AG04449 (cell line): ENCODE measurements at regions not wholly inside any gene's neighbourhood (a gene's known extent, or its start where the extent isn't known, plus 50 kb on each side); places are given as distances from the start of the nearest gene placed in this dataset.

Experiments
- CTCF ChIA-PET: fragments of 350-600 bp; formaldehyde crosslinking; extraction: SDS; loops from one replicate; lab custom pipeline; 2021; ENCODE audit warnings: antibody characterized with exemption; lab: Yijun Ruan, JAX
- POLR2A ChIA-PET: fragments of 400-600, 350-600 bp; formaldehyde crosslinking; extraction: SDS; loops from one replicate; lab custom pipeline; 2020; ENCODE audit warnings: antibody characterized with exemption, inconsistent platforms; lab: Yijun Ruan, JAX
- DNase-seq: peaks from one replicate; pipeline ENCODE4 v3.0.0-alpha.2; 2010; ENCODE audit warnings: low read depth, low spot score
- H3K4me3 ChIP-seq: 2 replicates; pipeline ENCODE4 v1.5.1; 2011; ENCODE audit warnings: low read depth, mild to moderate bottlenecking, control low read depth, low read length
- TF ChIP-seq, protein P1 (sequence below): IDR thresholded peaks from one replicate; pipeline ENCODE4 v1.5.1; 2011; ENCODE audit warnings: mild to moderate bottlenecking, moderate library complexity, low read length, control low read depth, inconsistent platforms; ENCODE audit not compliant: insufficient read depth; ENCODE audit errors: missing control alignments

GRCh38 chr2:103289105-103289725 is 527.4 kb downstream of the TMEM182 start:
- POLR2A ChIA-PET, result no interaction called here
- DNase-seq, result no peak
- H3K4me3 ChIP-seq, result no peak overlapping the region
- TF ChIP-seq, protein P1, sequence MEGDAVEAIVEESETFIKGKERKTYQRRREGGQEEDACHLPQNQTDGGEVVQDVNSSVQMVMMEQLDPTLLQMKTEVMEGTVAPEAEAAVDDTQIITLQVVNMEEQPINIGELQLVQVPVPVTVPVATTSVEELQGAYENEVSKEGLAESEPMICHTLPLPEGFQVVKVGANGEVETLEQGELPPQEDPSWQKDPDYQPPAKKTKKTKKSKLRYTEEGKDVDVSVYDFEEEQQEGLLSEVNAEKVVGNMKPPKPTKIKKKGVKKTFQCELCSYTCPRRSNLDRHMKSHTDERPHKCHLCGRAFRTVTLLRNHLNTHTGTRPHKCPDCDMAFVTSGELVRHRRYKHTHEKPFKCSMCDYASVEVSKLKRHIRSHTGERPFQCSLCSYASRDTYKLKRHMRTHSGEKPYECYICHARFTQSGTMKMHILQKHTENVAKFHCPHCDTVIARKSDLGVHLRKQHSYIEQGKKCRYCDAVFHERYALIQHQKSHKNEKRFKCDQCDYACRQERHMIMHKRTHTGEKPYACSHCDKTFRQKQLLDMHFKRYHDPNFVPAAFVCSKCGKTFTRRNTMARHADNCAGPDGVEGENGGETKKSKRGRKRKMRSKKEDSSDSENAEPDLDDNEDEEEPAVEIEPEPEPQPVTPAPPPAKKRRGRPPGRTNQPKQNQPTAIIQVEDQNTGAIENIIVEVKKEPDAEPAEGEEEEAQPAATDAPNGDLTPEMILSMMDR, result no peak
- CTCF ChIA-PET, result no interaction called here

GRCh38 chr2:103292573-103292972 is 530.7 kb downstream of the TMEM182 start:
- H3K4me3 ChIP-seq, result no peak overlapping the region
- ChIA-PET POLR2A (no interaction called here), CTCF (no interaction called here)
- TF ChIP-seq, protein P1, result no peak
- no peak for DNase-seq

DNA sequence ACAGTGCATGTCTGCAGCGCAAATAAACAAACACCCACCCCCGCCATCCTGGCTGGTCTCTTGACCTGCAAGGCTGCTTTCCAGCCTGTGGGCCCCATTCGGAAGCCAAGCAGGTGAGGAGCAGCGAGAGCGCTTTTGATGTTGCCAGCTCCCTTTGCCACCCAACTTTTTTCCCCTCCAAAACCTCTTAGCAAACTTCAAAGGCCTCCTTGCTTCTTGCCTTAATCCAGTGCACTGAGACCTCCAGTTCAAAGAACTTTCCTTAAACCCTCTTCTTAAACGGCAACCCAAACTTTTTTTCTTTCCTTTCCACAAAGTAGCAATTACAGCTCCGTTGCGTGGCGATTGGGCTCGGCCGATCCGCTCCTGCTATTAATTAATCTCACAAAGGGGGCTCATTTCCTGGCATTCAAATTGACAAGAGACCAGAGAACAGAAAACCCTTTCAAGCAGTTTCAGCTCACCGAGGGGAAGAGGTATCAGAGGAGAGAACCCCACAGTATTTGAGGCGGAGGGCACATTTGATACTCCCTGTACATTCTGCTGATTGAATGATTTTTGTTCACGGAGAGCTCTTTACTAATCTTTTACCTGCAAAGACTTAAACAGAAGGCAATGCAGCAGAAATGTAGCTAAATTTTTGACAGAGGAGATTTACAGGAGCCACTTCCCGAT is 531.4 kb downstream of the TMEM182 start:
- CTCF ChIA-PET, result no interaction called here
- TF ChIP-seq, protein P1, result no peak
- POLR2A ChIA-PET, result no interaction called here
- no peak for DNase-seq
- no peak overlapping the region for H3K4me3 ChIP-seq

GRCh38 chr2:103293742-103294077 is 531.9 kb downstream of the TMEM182 start:
- H3K4me3 ChIP-seq, result no peak overlapping the region
- DNase-seq, result no peak
- POLR2A ChIA-PET, result no interaction called here
- CTCF ChIA-PET, result no interaction called here
- TF ChIP-seq, protein P1, result no peak

DNA sequence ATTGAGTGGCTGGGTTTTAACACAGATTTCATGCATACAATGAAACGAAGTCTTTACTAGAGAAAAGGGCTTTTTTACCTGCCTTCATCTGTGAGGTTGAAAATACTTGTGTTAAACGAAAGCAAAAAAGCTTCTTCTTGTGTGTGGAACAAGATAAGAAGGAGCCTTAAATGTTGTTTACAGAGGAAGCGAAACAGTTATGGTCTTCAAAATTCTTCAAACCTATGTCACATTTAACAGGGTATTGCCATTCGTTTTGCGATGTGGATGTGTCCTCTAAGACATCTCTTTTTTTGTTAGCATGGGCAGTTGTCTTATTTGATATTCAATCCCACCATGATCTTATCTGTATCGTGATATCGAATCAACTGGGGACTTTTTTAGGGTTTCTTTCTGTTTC is 532.6 kb downstream of the TMEM182 start:
- no peak overlapping the region for H3K4me3 ChIP-seq
- no peak for DNase-seq
- TF ChIP-seq, protein P1, result no peak
- ChIA-PET CTCF (no interaction called here), POLR2A (no interaction called here)

DNA sequence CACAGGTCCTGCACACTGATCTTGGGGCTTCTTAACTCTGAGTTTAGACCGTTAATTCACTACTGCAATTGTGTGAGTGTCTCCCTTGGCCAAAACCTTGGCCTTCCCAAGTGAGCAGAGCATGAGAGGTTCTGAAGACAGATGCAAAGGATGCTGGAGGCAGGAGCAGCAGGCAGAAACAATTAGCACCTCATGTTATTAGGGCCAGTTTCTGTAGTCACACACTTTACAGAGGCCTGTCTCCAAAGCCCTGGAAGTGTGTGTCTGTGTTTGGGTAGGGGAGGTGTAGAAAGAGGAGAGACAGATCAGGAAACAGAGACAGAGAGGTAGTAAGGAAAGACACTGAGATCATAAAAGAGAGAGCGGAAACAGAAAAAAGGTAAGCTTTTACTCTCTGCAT is 533.8 kb downstream of the TMEM182 start:
- ChIA-PET POLR2A (no interaction called here), CTCF (no interaction called here)
- TF ChIP-seq, protein P1, result no peak
- DNase-seq, result no peak
- H3K4me3 ChIP-seq, result no peak overlapping the region
